GM12892 (cell line): ENCODE measurements at regions not wholly inside any gene's neighbourhood (a gene's known extent, or its start where the extent isn't known, plus 50 kb on each side); places are given as distances from the start of the nearest gene placed in this dataset.

Experiments
- POLR2A ChIP-seq: IDR thresholded peaks from 2 replicates; pipeline ENCODE4 v1.6.1; 2011; ENCODE audit warnings: low read depth, low read length, control low read depth
- POLR2AphosphoS5 ChIP-seq: IDR thresholded peaks from 2 replicates; pipeline ENCODE4 v1.6.1; 2011; ENCODE audit warnings: low read depth, low read length, control low read depth

DNA sequence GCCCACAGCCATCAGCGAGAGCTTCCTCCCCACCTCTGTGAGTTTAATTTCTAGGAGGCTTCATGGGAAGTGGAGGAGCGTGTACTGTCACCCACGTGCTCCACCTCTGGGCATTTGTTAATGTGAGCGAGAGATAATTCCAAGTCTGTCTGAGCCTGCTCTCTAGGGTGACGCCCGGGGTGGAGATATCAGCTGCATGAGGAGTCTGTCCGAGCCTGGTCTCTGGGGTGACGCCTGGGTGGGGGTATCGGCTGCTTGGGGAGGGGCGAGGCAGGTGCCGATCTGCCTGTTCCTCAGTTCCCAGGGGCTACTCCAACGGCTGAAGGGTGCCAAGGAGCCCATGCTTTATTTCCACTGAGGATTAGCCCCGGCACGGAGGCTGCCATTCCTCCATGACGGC lies 735.0 kb downstream of the BRD1 start:
- TF ChIP-seq POLR2A (no peak), POLR2AphosphoS5 (no peak)
